Ammon's horn (tissue), 1 donor: ENCODE measurements at regions not wholly inside any gene's neighbourhood (a gene's known extent, or its start where the extent isn't known, plus 50 kb on each side); places are given as distances from the start of the nearest gene placed in this dataset.

Experiments
- DNase-seq: peaks from one replicate; pipeline ENCODE4 v3.0.0-alpha.2; 2016; ENCODE audit warnings: low spot score

DNA sequence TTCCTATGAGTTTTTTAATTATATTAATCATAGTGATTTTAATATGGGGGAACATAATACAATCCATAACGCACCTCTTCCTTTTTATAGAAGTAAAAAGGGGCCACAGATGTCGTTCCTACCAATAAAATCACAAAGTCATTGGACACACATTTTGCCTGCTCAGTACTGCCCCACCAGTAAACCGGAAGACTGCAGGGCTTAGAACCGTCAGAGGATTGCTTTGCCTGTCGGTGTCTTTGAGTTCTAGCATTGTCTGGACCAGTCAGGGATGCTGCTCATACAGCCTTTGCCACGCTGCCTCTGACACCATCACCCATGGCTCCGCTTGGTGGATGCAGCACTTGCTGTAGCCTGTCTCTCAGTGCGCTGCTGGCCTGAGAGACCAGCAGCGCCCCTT is 853.6 kb downstream of the C6orf118 start:
- no peak for DNase-seq

DNA sequence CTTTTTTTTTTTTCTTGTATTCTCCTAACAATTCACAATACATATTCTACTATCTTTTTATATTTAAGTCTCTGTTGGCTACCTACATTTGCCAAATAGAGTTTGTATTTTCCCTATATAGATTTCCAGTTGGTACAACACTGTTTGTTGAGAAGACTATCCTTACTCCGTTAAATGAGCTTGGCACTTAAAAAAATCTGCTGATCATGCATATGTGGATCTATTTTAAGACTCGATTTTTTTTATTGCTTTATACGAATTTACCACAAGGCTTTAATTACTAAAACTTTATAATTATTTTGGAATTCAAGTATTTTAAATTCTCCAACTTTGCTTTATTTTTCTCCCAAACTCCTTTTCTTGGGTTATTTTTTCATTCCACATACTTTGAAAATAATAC is 855.6 kb downstream of the C6orf118 start:
- DNase-seq = no peak

DNA sequence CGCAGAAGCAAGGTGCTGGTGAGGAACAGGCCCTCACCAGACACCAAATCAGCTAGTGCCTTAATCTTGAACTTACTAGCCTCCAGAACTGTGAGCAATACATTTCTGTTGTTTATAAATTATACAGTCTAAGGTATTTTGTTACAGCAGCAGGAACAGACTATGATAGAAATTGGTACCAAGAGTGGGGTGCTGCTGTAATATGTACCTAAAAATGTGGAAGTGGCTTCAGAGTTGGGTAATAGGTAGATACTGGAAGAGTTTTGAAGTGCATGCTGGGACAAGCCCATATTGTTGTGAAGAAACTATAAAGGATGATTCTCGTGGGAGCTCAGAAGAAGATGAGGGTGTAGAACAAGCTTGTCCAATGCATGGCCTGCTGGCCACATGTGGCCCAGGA is 866.8 kb downstream of the C6orf118 start:
- no peak for DNase-seq

DNA sequence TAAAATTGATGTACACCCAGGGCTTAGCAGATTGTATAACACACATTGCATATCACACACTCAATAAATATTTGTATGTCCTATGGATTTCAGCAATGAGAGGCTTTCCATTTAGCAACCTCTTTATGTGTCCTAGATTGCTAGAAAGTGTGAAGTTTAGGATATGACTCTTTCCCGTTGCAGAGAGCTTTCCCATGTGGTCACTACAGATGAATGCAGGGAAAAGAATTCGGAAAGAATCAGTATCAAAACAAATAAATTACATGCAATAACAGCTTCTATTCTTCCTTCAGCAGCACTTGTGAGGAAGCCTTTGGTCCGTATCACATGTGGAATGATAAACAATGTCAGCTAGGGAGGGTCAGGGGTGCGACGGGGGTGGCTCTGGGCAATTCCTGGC is 870.1 kb downstream of the C6orf118 start:
- DNase-seq = no peak

DNA sequence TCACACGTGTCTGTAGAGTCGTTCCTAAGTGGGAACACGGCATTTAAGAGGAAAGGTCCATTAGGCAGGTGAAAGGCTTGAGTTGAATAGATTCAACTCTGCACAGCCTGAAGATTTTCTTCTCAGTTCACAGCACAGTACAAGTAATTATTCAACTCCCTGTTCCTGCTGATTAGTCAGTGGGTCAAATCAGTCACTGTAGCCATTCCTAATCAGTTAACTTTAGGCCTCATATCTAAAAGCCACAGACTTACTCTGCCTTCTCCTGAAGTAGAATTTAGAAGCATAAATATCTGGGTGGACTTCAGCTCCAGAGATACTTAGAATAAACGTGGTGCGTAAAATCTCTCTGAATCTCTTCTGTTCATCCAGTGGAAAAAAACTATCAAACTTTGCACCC is 872.4 kb downstream of the C6orf118 start:
- no peak for DNase-seq

DNA sequence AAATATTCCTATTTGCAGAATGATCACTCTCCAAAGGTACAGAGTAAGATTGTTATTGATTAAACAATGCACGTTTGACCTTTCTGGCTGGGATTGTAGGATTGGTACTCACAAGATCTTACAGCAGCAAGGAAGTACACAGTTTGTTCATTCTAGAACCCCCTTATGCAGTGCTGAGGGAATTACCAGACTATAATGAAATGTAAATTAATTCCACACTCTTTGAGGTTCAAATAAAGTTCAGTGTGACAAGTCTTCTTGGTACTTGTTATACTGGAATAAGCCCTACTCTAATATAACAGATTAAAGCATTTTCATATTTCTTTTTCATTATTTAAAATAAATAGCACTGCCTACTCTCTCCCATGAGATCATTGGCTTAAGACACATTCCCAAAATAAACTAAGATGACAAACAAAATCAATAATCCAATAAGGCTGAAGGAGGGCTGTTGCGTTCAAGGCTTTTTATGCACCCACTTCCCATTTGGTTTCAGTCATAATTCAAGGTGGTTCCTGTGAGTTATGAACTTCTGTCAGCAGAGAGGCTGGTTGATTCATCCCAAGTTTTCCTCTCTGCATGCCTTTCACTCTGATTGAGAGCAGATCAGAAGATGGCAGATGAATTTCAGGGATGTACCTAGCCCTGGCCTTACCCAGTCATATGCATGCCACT is 881.5 kb downstream of the C6orf118 start:
- DNase-seq = no peak

DNA sequence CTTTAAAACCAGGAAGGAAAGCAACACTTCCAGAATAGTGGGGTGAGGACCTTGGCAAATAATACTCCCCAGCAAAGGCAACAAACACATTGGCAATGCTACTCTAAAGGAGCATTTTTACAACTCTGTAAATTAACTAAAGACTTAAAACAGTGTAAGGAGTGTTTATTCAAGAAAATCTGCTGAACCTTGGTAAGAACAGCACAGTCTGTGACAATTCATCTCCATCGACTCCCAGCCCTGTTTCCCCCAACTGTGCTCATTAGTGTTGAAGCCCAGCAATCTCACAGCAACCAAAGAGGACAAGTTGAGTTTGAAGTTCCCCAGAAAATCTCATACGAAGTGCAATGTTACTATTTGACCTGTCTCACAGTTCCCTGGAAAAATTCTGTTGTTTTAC is 884.9 kb downstream of the C6orf118 start:
- DNase-seq = no peak

DNA sequence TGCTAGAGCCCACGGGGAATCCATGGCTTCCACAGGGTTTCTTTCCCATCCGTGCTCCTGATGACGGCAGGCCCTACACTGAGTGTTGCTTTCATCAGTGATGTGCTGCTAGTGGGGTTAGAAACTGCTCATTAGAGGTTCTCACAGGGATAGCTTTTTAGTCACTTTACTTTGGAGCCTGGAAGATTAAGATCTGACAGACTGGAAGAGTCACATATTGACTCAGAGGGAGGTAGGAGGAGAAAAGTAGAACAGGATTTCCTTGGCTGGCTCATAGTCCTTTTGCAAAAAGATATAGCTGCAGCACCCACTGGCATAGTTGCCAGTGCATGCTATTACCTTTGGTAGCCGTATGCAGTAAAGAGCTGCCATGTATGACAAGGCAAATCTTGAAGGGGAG is 890.3 kb downstream of the C6orf118 start:
- DNase-seq = no peak

DNA sequence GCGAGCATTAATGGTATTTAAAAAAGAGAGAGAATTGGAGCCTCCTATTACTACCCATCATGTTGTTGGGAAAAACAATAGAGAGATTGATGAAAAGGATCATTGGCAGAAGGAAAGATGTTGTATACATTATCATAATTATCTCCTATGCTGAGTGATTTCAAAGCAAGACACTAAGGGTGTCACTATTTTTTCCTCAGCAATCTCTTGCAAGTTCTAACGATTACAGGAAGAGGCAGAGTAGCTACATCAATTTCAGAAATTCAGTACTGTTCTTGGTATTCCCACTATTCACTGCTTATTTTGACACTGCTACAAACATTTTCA is 891.2 kb downstream of the C6orf118 start:
- DNase-seq = no peak

DNA sequence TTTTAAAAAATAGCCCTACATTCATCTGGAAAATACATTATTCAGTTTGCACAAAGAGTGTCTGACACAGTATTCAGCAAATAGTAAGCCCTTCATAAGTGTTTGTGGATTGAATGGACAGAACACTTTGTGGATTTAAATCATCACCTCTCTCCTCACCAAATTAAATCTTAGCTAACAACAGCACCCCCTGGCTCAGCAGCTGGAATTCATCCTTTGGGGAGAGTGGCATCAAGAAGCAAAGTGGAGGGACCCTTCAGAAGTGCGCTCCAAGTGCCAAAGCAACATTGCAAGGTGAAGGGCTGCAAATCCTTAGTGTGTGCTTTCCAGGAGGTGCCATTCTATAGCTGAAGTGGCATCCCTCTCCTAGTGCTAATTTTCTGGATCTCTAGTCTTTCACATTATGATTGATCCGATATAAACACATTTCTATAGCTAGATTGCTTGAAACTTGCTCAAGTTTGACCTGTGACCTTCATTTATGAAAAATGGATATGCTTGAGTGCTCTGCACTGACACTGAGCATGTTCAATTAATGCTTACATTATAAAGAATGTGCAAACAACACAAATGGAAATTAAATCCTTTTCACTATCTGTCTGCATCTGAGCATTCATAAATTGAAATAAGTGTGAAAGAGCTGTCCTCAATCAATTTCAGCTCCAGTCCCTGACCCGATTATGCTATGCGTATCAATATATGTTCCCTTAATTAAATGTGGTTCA is 891.7 kb downstream of the C6orf118 start:
- no peak for DNase-seq

DNA sequence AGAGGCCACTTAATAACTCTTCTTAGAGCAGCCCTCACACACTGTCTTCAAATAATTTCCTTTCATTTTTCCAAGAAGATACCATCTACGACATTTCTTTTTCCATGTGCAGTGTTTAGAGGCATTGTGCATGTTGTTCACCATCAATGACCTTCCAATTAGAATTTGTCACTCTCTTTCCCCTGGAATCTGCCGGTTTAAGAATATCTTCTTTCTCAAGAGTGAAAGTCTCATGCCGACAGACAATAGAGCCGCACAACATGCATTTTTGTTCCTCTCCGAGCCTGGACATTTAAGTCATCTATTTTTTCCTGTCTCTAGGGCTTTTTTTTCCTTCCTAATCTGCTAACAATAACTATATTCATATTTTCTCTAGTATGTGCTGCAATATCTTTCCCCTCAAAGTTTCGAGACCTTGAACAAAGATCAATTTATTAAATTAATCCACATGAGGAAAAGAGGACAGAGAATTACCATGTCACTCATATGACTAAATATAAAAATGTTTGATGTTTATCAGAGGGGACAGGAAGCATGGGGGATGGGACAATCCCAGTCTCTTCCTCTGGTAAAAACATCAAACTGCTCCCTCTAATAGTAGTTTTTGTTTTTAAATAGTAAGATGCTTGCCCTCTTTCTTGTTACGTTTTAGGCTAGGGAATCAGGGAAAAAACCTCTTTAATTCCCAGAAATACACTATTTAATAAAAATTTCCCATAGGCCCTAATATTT is 893.4 kb downstream of the C6orf118 start:
- DNase-seq = no peak

DNA sequence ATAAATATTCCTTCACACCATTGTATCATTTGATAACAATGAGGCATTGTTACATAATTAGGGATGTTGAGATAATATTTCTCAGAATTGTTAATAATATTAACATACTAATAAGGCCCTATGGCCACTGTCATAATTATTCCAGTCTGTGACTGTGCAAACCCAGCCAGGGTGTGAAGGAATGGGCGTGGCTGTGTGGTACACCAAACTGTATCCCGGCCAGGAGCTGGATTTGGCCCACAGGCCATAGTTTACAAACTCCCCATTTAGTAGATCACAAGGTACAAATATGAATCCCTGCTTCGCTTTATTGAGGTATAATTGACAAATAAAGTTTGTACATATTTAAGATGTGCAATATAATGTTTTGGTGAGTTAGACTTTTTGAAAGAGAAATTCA is 894.7 kb downstream of the C6orf118 start:
- DNase-seq = no peak

DNA sequence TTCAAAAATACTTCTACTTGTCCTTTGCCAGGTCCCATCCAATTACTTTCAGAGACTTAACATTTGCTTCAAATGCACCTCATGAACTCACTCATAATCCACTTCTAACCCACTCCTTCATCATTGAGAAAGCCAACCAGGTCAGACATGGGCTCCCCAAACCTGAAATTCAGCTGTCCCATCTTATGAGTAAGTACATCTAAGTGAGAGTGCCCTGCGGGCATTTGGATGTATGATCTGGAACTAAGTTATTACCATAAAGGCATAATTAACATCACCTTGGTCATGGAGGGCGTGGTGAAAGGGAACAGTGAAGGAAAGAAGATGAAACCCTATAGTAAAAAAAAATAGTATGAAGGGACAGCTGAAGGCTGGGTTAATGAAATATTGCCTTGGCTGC is 896.8 kb downstream of the C6orf118 start:
- DNase-seq = no peak

DNA sequence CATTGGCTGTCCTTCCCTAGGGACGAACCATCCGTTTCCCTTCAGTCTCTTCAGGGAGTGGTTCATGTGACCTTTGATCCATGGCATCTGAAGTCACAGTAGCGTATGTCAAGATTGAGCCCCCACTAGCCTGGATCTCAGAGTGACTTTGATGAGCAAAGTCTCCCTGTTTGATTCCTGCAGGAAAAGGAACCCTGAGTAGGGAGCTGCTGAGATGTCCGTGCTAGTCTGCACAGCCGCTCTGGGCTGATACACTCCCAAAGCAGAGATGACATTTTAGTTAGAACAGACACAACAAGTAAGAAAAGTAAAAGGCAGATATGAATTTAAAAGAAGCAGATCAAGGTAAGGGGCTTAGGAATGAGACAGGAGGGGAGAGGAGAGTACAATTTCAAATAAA is 899.4 kb downstream of the C6orf118 start:
- no peak for DNase-seq

DNA sequence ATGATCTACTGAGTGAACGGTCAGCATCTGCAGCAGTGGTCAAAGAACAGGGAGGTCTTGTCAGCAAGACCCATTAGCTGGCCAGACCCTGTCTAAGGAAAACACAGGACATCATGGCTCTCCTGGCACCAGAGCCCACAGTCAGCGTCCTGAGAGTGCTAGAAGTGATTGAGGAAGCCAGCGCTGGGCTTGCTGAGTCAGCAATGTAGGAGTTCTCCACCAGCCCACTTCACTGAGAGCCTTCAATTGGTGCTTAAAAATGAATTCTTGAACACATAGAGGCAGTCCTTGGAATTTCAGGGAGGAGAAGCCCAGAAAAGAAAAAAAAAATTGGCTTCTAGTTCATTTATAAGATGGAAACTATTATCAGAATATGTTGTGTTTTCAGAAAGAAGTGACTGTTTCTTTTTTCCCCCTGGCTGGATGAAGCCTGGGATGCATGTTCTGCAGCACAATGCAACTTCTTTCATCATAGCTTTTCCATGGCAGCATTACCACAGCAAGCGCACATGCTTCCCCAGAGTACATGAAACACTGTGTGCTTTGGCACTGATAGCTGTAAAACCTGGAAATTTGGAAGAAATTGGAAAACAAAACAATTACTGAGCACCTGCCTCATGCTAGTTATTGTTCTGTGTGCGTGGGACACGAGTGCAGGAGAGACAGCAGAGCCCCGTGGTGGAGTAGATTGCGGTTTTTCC is 899.9 kb downstream of the C6orf118 start:
- DNase-seq = no peak

DNA sequence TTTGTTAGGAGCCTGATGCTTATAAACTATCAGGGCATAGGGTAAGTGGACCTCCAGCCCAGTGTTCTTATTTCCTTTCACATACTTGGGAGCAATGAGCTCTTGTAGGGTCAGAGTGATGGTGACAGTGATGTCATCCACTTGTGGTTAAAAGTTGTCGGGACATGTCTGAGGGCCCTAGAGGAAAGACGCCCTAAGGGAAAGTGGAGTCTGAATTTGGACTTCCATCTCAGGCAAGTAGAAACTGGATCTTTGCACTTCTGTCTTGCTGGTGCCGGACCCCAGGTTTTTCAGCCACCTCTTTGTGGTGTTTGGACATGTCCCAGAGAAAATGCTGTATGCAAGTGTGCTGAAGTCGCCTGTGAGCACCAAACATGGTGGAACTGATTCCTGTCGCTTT is 900.5 kb downstream of the C6orf118 start:
- DNase-seq = no peak

DNA sequence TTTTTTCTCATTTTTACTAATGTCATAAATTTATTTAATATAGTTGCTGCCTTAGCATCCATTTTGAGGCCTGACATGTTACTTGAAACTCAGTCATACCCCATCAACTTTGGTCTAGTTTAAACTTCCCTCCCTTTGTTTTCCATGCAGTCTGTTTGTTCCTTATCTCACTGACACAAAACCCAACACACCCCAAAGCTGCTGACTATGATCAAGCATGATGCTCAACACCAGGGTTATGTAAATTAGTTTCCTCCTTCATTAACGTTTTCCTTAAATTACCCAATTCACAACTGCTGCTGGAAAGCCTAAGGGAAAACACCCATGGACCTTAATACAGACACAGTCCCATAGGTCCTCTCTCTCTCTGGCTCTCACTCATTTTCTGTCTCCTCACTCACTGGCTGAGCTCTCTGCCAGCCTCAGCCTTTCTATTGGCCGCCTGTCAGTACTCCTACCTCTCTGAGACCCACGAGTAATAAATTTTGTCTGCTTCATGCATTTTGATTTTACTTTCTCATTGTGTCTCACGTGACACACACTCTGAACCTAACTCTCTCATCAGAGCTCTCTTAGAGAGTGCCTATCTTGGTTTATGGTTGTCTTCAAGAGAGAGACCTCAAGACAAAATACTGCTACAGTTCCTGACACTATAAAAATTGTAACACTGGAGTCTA is 904.5 kb downstream of the C6orf118 start:
- no peak for DNase-seq

DNA sequence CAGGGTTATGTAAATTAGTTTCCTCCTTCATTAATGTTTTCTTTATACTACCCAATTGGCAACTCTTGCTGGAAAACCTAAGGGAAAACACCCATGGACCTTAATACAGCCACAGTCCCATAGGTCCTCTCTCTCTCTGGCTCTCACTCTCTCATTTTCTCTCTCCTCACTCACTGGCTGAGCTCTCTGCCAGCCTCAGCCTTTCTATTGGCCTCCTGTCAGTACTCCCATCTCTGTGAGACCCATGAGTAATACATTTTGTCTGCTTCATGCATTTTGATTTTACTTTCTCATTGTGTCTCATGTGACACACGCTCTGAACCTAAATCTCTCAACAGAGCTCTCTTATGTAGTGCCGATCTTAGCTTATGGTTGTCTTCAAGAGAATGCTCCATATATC is 907.5 kb downstream of the C6orf118 start:
- peak; percentile 29 for DNase-seq

DNA sequence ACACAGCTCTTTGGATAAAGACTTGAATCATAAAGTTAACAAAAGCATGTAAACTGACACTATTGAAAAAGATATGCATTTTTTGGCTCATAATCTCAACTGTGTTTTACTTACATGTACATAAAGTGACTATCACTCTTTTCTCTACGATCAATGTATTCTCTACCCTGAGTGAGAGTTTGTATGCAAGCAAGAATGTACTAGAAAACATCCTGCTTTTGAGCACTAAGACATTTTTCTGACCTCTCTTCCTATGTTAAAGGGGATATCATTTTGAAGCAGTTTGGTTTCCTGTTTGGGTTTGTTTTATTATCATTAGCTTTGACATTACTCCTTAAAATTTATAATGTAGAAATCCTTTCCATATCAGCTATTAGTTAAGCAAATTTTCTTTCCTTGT is 910.8 kb downstream of the C6orf118 start:
- DNase-seq = no peak

DNA sequence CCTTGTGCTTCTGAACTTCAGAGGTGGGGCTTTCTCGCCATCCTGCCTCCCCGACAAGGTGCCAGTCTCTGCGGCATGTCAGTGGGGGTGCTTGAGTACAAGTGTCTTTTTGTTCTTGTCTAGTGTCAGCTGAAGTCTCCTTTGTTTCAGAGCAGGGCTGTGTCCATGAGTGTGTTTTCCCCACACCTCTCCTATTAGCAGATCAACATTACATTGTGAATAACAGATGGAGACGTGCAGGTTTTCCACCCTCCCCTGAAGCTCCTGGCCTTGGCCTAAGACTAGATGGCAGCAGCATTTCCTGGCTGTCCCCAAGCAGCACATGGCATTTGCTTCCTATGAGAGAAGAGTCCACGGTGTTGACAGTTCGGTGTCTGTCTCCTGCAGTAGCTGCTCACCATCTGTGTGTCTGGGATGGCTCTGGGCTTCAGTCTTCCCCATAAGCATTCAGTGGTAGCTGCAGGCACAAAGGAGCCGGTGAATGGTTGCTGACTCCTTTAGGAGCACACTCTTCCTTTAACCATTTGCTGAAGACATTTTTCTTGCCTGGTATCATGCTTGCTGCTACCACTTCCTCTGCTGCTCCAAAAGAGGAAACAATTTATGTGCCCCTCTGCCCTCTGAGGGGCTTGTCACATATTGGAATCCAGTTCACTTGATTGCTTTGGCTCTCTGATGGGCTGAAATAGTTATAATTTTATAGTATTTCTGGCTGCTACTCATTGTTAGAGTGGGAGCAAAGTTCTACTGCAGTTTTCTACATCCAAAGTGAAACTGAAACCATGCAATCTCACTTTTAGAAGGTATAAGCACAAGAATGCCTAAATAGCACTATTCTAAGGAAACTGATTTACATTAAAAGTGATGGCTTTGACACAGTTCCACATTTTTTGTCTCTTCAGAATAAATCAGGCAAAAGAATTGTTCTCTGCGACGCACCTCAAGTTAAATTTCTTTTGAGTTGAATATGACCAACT is 913.0 kb downstream of the C6orf118 start:
- peak; percentile 81 for DNase-seq

DNA sequence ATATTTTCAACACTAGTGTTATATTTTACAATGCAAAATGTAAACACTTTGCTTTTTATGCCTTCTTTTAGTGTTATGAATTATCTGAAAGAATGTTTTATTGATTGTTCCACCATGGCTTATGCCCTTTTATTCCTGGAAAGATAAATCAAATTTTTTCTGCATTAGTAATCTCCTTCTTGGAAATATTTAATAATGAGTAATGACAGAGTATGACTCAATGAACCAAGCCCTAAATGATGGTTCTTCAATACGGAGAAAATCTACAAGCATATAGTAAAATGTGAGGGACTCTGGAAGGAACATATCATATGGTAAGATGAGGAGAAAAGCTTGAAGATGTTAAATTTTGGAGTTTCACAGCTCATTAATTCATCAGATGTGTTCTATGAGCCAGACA is 929.6 kb downstream of the C6orf118 start:
- no peak for DNase-seq
